Fibroblast of lung (primary cell): ENCODE measurements at regions not wholly inside any gene's neighbourhood (a gene's known extent, or its start where the extent isn't known, plus 50 kb on each side); places are given as distances from the start of the nearest gene placed in this dataset.

Experiments used
- EZH2 ChIP-seq: IDR thresholded peaks from 2 replicates; pipeline ENCODE4 v1.5.1; 2012; ENCODE audit warnings: low read length, control low read depth, mild to moderate bottlenecking; ENCODE audit errors: missing control alignments
- TF ChIP-seq, protein P1 (sequence below), 2 donors: IDR thresholded peaks in 1 of 2; conservative IDR thresholded peaks in 1 of 2; 1 replicate in 1 of 2; 2 replicates in 1 of 2; pipeline ENCODE4 v1.5.1; 2011 to 2012; ENCODE audit warnings: low read length in 2 of 2, control low read depth in 1 of 2, inconsistent platforms in 1 of 2, low read depth in 1 of 2, mild to moderate bottlenecking in 1 of 2

DNA sequence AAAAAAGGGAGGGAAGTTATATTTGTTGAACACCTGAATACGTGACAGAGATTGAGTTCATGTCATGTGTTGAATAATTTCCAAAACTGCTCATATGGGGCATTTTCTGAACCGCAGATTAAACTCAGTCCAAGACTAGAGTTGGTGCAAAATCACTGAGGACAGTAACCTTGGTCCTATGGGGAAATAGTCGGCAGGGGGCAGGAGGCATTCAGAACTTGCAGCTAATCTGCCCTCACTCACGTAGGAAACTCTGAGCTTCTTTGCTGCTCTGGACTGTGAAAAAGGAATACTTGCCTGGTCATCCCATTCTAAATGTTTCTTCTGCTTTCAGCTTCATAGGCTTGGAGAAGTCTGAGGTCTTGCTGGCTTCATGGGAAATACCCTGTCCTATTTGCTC is 228.3 kb upstream of the ZP4 start:
- TF ChIP-seq, protein P1, sequence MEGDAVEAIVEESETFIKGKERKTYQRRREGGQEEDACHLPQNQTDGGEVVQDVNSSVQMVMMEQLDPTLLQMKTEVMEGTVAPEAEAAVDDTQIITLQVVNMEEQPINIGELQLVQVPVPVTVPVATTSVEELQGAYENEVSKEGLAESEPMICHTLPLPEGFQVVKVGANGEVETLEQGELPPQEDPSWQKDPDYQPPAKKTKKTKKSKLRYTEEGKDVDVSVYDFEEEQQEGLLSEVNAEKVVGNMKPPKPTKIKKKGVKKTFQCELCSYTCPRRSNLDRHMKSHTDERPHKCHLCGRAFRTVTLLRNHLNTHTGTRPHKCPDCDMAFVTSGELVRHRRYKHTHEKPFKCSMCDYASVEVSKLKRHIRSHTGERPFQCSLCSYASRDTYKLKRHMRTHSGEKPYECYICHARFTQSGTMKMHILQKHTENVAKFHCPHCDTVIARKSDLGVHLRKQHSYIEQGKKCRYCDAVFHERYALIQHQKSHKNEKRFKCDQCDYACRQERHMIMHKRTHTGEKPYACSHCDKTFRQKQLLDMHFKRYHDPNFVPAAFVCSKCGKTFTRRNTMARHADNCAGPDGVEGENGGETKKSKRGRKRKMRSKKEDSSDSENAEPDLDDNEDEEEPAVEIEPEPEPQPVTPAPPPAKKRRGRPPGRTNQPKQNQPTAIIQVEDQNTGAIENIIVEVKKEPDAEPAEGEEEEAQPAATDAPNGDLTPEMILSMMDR (conservative IDR thresholded peaks at IDR 0.05 in 1 of 2, IDR thresholded peaks at IDR 0.05 in 1 of 2; ENCODE audit: low read depth in 1 of 2, low read length in 2 of 2), result no peak
- no peak for TF ChIP-seq EZH2
